RWPE2 (cell line): ENCODE measurements at regions not wholly inside any gene's neighbourhood (a gene's known extent, or its start where the extent isn't known, plus 50 kb on each side); places are given as distances from the start of the nearest gene placed in this dataset.

ENCODE experiments used
- ATAC-seq: fragments of 200-7000 bp; cut with Tn5 transposase; 3 replicates; pipeline ENCODE4 v1.9.1; 2021; ENCODE audit warnings: low read depth
- DNase-seq: peaks from one replicate; pipeline ENCODE4 v3.0.0-alpha.2; 2020; ENCODE audit warnings: low spot score
- H3K27ac ChIP-seq: fragments of 450-650 bp; 2 replicates; pipeline ENCODE4 v1.5.1; 2017; ENCODE audit warnings: mild to moderate bottlenecking; ENCODE audit not compliant: poor library complexity, severe bottlenecking
- H3K27me3 ChIP-seq: fragments of 250-450 bp; sonication (Bioruptor Pico); 2 replicates; pipeline ENCODE4 v1.5.1; 2021; ENCODE audit warnings: mild to moderate bottlenecking, moderate library complexity; ENCODE audit not compliant: insufficient read depth, poor library complexity, severe bottlenecking
- H3K36me3 ChIP-seq: fragments of 250-450 bp; sonication (Bioruptor Pico); 2 replicates; pipeline ENCODE4 v1.5.1; 2020; ENCODE audit warnings: low read depth, mild to moderate bottlenecking, moderate library complexity
- H3K4me1 ChIP-seq: fragments of 250-450 bp; sonication (Bioruptor Pico); 2 replicates; pipeline ENCODE4 v1.5.1; 2021; ENCODE audit warnings: mild to moderate bottlenecking, moderate library complexity; ENCODE audit not compliant: insufficient read depth, poor library complexity, severe bottlenecking
- H3K4me3 ChIP-seq: fragments of 250-450 bp; sonication (Bioruptor Pico); 2 replicates; pipeline ENCODE4 v1.5.1; 2021; ENCODE audit warnings: mild to moderate bottlenecking, moderate library complexity; ENCODE audit not compliant: severe bottlenecking
- H3K9me3 ChIP-seq: fragments of 250-450 bp; sonication (Bioruptor Pico); 2 replicates; pipeline ENCODE4 v1.5.1; 2021; ENCODE audit warnings: mild to moderate bottlenecking, moderate library complexity; ENCODE audit not compliant: severe bottlenecking
- CTCF ChIP-seq: fragments of 450-650 bp; IDR thresholded peaks from one replicate; pipeline ENCODE4 v1.5.1; 2017; ENCODE audit warnings: mild to moderate bottlenecking, moderate library complexity; ENCODE audit not compliant: poor library complexity, severe bottlenecking

- TF ChIP-seq CTCF: no peak
- H3K27me3 ChIP-seq: no peaks in the 10 kb centered on the region
- H3K36me3 ChIP-seq: no peaks in the 10 kb centered on the region
- no peak overlapping the region for H3K4me3 ChIP-seq
- H3K27ac ChIP-seq: no peak overlapping the region
- ATAC-seq: no peak
- no peaks in the 10 kb centered on the region for H3K4me1 ChIP-seq
- no peaks in the 10 kb centered on the region for H3K9me3 ChIP-seq
- DNase-seq: no peak
Measured at GRCh38 chr2:51581636-51582267, 549.8 kb upstream of the NRXN1 start.

- Histone ChIP-seq H3K4me1 (no peaks in the 10 kb centered on the region), H3K9me3 (no peaks in the 10 kb centered on the region), H3K27me3 (no peaks in the 10 kb centered on the region), H3K4me3 (no peak overlapping the region), H3K27ac (no peak overlapping the region), H3K36me3 (no peaks in the 10 kb centered on the region)
- no peak for TF ChIP-seq CTCF
- ATAC-seq: no peak
- DNase-seq: no peak
Measured at GRCh38 chr2:51579412-51579811, 547.5 kb upstream of the NRXN1 start.

- H3K27me3 ChIP-seq: no peaks in the 10 kb centered on the region
- ATAC-seq (no peak), DNase-seq (no peak)
- no peak overlapping the region for H3K27ac ChIP-seq
- H3K4me1 ChIP-seq: no peaks in the 10 kb centered on the region
- TF ChIP-seq CTCF: no peak
- H3K36me3 ChIP-seq: no peaks in the 10 kb centered on the region
- H3K9me3 ChIP-seq: no peaks in the 10 kb centered on the region
- no peak overlapping the region for H3K4me3 ChIP-seq
Measured at GRCh38 chr2:51575181-51575580, 543.2 kb upstream of the NRXN1 start.

GRCh38 chr2:51559026-51559425 lies 527.1 kb upstream of the NRXN1 start:
- ATAC-seq (no peak), DNase-seq (no peak)
- H3K36me3 ChIP-seq: no peaks in the 10 kb centered on the region
- no peak overlapping the region for H3K27ac ChIP-seq
- H3K4me3 ChIP-seq: no peak overlapping the region
- TF ChIP-seq CTCF: no peak
- H3K4me1 ChIP-seq: no peaks in the 10 kb centered on the region
- H3K9me3 ChIP-seq: no peaks in the 10 kb centered on the region
- H3K27me3 ChIP-seq: no peaks in the 10 kb centered on the region

GRCh38 chr2:51553476-51553875 lies 521.5 kb upstream of the NRXN1 start:
- Histone ChIP-seq H3K36me3 (no peaks in the 10 kb centered on the region), H3K4me1 (no peaks in the 10 kb centered on the region), H3K27ac (no peak overlapping the region), H3K27me3 (no peaks in the 10 kb centered on the region), H3K4me3 (no peak overlapping the region), H3K9me3 (no peaks in the 10 kb centered on the region)
- DNase-seq (no peak), ATAC-seq (no peak)
- no peak for TF ChIP-seq CTCF
